NCI-H187 (cell line): ENCODE measurements at regions not wholly inside any gene's neighbourhood (a gene's known extent, or its start where the extent isn't known, plus 50 kb on each side); places are given as distances from the start of the nearest gene placed in this dataset.
A peak's percentile ranks its signal among the peaks of the same experiment; 100 is the strongest.

Source experiments
- DNase-seq, 2 experiments: peaks; one replicate each; lab custom pipeline; 2025; lab: John Stamatoyannopoulos, UW

DNA sequence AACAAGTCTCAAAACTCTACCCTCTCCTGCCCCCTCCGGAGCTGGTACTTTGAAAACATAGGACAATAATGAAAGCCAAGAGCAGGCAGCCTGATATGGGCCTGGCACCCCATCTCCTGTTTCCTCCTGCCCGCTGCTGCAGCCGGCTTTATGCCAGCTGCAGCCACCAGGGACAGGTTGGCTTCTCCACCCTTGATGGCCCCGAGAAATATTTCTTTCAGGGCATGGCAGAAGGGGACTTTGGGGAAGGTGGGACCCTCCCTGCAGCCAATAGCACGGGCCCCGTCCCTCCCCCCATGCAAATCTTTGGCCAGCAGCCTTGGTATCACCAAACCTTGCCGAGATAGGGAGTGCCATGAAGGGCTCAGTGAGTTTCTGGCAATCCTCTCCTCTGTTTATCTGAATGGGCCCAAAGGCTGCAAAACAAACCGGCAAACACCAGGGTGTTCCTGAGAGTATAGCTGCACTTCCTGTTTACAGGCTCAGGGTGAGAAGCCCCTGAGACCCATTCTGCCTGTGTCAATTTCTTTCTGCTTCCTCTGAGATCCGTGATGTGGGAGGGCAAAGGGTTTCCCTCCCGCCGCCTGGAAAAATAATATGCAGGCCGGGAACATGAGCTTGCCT is 73.4 kb upstream of the BOD1 start:
- no peak for DNase-seq

DNA sequence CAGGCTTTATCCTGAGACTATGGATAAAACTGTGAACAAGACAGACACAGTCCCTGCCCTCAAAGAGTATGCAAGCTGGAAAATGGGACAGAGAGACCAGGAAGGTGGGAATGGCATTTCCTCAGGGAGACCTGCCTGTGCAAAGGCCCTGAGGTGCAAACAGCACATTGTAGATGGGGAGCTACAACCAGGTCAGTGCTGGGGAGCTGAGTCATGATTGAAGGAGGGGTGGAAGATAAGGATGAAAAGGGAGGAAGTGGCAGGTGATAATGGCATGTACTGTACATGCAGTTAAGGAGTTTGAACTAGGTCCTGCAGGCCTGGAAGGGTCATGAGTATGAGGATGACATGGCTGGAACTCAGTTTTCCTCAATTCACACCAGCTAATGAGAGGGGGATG is 75.5 kb upstream of the BOD1 start:
- no peak for DNase-seq

DNA sequence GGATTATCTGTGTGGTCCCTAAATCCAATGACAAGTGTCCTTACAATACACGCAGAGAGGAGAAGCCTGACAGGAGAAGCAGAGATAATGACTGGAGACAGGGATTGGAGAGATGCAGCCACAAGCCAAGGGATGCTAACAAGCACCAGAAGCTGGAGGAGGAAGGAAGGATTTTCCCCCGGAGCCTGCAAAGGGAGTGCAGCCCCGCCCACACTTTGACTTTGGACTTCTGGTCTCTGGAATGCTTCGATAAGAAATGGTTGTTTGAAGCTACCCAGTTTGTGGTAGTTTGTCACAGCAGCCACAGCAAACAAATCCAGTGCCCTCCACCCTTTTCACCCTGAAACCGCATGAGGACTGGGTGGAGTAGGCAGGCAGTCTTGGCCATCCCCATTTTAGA is 77.2 kb upstream of the BOD1 start:
- no peak for DNase-seq

DNA sequence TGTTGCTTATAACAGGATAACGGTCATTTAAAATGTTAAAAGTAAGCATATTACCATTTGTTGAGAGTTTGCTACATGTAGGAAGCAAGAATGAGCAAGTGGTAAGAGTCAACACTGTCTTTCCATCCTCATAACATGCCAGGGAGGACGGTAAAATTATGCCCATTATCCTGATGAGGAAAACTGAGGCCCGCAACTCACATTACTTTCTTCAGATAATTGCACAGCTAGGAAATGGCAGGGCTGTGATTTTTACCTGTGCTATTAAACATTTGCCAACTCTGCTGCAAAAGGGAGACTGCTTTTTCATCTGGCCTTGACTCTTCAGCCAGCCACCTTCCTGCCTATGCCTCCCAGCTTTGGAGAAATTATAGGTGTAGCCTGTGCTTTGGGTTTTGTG is 79.8 kb upstream of the BOD1 start:
- no peak for DNase-seq

DNA sequence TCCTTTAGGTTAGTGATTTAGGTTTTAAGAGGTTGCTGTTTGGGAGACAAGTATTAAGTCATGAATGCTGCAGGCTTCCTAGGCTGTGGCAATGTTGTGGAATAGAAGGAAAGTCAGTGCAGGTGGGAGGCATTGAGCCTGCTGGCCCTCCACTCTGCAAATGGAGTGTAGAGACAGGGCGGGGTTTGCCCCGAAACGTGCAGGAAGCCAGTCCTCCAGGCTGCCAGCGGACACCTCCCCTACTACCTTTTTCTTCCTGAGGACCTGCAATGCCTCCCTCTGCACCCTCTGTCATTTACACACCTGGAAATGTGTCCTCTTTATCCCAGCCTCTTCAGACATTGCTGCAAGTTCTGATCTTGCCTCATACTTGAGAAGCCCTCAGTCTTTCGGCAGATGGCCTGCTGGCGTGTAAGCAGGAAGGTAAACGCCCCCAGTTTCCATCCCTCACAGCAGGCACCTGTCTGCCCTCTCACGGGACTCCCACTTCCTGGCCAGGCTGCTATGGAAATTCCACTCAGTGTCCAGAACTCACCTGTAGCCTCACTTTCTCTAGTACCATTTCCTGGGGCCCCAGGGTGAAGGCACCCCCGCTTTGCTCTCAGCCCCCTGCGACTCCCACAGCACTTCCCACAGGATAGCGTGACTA is 81.6 kb upstream of the BOD1 start:
- DNase-seq = peak; percentile 16 to 46

DNA sequence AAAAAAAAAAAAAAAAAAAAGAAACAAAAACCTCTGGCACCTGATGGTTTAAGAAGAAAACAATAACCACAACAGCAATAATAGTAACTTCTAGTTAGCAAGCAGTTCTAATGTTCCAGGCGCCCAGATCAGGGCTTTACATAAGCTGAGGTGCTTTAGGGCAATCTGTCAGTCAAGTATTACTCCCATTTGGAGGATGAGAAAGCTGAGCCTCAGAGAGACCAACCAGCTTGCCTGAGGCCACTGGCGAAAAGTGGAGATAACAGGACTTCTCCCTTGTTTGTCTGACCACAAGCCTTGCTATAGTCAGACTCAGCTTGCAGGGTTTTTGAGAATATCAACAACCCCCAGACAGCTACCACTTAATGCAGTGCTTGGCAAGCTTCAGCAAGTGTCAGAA is 83.5 kb upstream of the BOD1 start:
- no peak for DNase-seq

DNA sequence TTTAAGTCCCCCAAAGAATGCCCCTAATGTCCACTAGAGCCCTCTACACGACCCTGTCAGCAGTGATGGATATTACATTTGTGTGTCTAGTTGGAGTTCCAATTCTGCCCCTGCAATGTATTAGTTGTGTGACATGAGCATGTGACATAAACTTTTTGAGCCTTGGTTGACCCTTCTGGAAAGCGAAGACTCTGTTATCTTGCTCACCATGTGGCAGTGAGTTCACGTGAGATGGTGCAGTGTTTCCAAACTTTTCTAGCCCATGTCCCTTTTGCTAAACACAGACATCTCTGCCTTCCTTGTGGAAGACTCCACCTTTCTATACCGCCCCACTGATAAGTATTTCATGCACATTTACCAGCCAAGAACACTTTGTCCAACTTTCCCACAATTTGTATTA is 87.0 kb upstream of the BOD1 start:
- DNase-seq = no peak

DNA sequence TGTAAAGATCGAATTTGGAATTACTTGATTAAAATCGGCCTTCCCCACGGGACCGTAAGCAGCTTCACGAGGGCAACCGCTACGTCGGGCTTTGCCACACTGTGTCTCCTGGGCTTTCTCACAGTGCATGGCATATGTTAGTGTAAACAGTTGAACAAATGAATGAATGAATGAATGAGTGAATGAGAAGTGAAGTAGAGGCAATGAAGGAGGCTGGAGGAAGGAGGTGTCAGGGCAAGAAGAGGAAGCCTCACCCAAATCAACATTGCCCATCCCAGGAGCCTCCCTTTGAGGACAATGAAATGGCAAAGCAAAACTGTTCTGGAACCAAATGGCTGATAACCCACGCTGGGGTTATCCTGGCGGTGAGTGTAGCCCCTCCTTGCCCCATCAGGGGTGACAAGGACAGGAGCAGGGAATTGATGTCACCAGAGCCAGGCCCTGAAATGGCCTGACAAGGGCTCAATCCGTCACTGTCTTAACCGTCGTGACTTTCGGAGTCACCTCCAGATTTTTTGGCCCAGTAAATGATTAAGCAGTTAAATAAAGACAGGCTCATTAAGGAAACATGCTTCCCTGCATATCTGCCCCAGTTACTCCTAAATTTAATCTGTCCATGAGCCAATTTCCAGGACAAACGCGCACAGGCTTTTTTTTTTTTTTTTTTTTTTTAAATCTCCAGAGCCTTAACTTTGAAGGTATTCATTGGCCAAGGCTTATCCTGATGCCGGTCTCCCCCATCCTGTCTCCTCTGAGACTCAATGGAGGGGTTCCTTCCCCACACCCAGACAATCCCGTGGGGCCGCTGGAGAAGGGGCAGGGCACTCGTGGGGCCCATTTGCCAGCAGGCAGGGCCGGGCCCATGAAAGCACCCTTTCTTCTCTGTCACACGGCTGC is 88.4 kb upstream of the BOD1 start:
- no peak for DNase-seq

DNA sequence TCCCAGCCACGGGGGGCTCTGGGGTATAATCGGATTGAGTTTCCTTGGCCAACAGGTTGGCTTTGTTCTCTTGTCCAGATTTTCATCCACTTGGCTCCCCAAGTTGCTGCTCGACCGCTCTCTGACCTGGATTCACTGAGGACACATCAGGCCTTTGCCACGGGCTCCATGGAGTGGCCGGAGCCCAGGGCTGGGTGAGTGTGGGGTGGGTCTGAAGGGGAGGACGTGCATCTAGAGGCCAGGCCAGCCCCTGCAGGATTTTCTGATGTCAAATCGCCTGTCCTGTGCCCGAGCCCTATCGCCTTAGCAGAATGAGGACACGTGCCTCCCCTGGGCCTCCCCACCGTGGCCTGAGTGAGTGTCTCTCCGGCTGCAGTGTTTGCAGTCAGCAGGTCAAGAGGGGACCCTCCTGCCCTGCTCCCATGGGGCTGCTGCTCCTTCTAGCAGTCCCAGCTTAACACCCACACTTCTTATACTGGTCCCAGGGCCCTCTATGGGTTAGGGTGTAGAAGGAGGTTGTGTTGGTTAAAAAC is 89.1 kb upstream of the BOD1 start:
- DNase-seq = no peak

DNA sequence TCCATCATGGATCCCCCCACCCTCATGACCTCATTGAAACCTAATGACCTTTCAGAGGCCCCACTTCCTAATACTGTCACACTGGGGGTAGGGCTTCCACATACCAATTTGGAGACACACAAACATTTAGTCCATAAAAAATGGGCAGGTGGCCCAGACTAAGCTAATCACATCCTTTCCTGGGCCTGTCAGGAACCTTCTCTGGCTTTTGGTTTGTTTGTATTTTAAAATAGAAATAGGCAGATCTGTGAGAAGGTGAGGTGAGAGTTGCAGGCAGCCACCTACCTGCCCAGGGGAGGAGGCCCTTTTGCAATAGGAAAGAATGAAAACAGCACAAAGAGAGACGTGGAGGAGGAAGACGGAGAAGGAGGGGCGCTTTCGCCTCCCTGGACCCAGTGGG is 90.2 kb upstream of the BOD1 start:
- DNase-seq = no peak

DNA sequence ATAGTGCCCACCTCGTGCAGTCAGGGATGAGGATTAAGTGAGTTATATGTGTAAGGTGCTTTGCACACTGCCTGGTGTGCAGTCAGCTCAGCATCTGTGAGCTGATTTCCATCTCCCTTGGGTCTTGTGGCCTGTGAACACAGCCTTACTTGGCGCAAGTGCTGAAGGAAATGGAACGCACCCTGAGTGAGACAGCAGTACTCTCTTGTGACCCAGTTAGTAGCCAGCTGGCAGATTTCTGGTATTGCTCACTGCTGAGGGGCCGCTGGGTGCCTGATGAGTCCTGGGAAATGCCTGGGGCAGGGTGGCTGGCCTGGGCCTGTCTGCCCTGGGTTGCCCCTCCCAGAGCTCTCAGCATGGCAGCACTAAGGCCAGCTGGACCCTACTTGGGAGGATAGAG is 90.9 kb upstream of the BOD1 start:
- no peak for DNase-seq

DNA sequence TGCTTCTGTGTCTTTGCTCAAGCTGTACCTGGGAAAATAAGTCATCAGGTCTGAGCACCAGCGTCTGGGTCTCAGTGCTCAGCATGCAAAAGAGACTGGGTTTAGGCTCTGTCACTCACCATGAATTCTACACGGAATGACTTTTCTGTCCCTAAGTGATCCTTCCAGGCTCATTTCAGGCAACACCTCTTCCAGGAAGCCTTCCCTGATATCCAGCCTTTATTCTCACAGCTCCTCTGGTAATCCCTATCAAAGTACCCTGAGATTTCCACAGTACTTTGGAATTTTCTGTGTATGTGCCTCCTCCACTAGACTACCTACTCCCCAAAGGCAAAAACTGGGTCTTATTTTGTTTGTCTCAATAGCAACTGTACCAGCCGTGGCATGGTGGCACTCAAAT is 92.7 kb upstream of the BOD1 start:
- no peak for DNase-seq

DNA sequence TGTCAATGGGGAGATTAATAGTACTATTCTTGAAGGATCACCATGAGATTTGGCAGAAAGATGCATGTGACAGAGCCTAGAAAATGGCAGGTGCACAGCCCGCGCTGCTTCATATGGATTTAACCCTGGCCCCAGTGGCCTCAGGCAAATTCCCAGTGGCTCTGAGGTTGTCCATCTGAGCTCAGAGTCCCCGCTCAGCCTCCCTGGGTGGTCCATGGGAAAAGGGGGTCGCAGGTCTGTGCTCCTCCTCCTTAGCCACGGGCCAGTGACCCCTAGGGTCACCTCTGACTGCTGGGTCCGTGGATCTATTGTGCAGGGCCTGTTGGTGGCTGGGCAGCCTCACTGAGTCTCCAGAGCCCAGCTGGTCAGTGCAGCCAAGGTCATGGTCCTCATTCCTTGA is 93.3 kb upstream of the BOD1 start:
- DNase-seq = no peak

DNA sequence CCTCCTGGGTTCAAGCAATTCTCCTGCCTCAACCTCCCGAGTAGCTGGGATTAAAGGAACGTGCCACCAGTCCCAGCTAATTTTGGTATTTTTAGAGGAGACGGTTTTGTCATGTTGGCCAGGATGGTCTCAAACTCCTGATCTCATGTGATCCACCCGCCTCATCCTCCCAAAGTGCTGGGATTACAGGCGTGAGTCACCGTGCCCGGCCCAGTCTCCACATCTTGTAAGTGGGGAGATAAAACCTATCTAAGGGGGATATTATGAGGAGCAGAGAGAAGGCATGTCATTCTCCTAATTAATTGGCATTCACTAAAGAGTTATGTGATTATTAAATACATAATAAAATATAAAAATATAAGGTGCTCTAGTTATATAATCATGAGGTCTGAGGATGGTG is 94.1 kb upstream of the BOD1 start:
- DNase-seq = no peak

DNA sequence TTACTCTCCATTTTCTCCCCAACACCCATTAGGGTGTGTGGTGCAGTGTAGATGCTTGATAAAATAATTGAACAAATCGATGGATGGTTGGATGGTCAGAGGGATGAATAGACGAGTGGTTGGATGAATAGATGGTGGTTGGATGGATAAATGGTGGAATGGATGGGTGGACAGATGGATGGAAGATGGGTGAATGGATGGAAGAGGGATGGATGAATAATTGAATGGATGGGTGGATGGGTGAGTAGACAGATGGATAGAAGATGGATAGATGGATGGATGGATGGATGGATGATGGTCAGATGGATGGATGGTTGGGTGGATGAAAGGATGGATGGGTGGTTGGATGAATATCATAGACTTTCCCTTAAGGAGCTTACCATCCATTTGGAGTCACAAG is 95.0 kb upstream of the BOD1 start:
- DNase-seq = no peak

DNA sequence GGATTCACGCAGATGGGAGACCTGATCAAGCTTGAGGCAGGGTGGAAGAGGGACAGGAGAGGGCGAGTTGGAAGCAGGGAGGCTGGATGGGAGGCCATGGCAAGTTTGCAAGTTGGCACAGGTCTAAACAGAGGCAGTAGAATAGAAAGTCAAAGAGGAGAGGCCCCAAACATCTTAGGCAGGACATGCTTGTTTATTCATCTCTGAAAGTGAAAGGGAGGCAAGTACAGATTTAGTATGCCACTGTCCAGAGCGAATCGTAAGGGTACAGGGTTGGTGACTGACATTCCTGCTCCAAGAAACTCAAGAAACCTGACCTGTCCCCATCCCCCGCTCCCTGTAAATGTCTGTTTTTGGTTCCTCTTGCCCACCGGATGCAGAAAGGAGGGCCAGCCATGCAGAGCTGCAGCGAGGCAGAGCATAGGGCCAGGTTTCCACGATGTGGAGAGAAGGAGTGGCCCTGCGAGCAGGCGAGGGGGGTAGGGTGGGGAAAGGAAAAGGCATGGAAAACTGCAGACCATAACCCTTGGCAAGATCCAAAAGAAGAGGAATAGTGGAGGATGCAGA is 96.2 kb upstream of the BOD1 start:
- DNase-seq = no peak

DNA sequence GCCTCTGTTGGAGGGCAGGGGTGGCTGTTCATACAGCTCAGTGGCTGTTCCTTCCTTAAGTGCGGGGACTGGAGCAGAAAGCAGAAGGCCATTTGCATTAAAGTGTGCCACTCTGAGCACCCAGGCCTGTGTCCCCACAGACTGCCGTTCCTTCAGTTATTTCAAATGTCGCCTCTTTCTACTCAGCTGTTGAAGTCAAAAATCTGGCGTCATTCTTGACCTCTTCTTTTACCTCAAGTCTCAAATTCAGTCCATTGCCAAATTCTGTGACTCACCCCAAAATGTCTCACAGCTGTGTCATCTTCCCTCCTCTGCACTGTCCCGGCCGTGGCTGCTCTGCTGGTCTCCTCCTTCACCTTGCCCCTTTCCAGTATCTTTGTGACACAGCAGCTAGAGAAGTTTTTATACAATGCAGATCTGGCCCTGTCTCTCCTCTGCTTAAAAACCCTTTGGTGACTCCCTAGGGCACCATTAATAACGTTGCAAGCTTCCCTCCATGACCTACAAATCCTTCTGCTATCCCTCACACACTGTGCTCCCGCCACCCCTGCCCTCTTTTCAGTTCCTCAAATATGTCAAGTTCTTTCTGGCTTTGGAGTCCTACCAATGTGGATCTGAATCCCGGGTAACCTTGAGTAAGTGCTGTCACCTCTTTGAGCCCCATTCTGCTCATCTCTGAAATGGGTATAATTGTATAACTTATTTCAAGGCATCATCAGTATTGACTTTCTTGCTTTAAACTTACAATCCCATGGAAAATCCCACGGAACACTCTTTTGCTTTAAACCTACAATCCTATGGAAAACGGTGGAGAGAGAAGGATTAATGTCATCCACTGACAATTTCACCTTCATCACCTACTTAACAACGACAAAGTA is 98.3 kb upstream of the BOD1 start:
- no peak for DNase-seq

DNA sequence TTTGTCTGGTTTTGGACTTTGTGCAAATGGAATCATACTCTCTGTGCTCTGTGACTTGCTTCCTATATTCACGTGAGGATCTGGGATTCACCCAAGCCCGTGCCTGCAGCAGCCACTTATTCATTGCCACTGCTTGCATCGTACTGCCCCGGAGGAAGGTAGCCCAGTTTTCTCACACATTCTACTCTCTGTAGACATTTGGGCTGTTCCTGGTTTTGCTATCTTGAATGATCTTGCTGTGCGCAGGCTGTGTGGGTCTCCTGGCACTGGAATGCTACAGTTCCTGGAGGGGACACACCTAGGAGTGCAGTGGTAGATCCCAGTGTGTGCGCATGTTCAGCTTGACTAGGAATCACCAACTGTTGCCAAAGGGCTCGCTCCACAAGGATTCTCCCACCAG is 99.2 kb upstream of the BOD1 start:
- no peak for DNase-seq

DNA sequence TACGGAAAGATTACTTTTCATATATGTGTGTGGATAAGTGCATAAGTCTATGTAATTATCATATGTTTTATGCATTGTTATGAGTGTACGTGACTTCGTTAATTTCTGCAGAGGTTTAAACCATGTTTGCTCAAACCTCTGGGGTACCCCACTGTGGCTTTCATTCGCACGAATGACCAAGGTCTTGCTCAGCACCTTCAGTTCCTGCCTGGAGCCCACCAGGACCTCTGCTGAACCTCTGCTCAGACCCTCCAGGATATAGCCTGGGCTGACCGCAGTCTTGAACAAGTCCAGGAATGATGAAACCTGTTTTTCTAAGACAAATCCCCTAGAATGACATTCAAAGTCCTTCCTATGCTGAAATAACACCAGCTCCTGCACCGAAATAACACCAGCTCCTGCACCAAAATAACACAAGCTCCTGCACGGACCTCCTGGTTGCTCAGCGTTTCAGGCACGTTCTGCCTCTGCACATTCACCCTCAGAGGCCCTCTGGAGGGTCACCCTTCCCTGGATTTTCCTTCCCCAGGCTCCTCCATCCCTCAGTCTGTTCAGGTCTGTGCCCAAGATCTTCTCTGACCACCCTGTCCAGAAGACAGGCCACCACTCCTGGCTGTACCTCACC is 99.7 kb upstream of the BOD1 start:
- DNase-seq = no peak

DNA sequence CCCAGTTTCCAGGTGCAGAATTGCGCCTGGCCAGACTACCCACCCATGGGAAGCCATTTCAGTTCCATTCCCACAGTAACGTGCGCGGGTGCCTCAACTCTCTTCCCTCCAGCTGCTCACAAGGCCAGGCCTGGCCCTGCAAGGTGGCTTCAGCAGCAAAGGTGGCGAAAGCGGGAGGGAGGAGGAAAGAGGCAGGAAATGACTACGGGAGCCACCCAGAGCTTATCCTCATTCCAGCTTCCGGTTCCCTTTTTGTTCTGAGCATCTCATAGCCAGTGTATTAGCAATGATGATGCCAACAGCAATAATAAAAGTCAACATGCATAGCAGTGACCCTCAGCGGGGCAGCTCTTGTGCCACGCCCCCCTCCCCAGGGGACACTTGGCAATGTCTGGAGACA is 101.5 kb upstream of the BOD1 start:
- no peak for DNase-seq

DNA sequence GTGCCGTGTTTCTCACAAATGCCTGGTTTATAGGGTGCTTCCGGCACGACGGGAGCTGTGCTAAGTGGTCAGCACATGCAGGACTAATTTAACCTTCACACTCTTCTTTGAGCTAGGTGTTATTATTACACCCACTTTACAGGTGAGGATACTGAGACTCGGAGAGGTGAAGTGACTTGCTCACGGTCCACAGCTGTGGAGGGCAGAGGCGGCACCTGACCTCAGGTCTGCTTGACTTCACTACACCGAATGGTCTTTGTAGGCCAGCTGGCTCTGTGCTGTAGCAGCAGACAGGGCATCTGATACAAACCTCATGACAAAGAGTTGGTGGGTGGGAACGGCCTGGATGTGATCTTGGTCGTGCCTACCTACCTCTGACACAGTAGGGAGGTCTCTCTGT is 102.0 kb upstream of the BOD1 start:
- DNase-seq = no peak
